A549 (cell line): ENCODE measurements at regions not wholly inside any gene's neighbourhood (a gene's known extent, or its start where the extent isn't known, plus 50 kb on each side); places are given as distances from the start of the nearest gene placed in this dataset.

ENCODE experiments used
- CBX2 ChIP-seq: fragments of 200-600 bp; sonication (generic); IDR thresholded peaks from 2 replicates; pipeline ENCODE4 v1.6.1; 2016; ENCODE audit warnings: low read depth, mild to moderate bottlenecking, borderline replicate concordance
- CEBPB ChIP-seq, 2 experiments: fragments of >200 bp in 1 of 2; sonication (Bioruptor Twin) in 1 of 2; formaldehyde crosslinking in 1 of 2; IDR thresholded peaks; 2 replicates each; pipeline ENCODE4 v1.6.1; 2012 to 2016
- CTCF ChIP-seq: fragments of >200 bp; sonication (Bioruptor Twin); formaldehyde crosslinking; IDR thresholded peaks from 3 replicates; pipeline ENCODE4 v1.5.1; 2016
- EP300 ChIP-seq, 2 experiments: fragments of >200 bp; sonication (Bioruptor Twin); formaldehyde crosslinking; IDR thresholded peaks; 2 replicates in 1 of 2; 3 replicates in 1 of 2; pipeline ENCODE4 v1.6.1; 2016 to 2017
- FOSL2 ChIP-seq, 2 experiments: fragments of 450-650 bp in 1 of 2; fragments of >200 bp in 1 of 2; sonication (Bioruptor Twin) in 1 of 2; formaldehyde crosslinking; IDR thresholded peaks; 2 replicates each; pipeline versions ENCODE4 v1.5.0 to v1.6.1; 2016 to 2020; ENCODE audit warnings: mild to moderate bottlenecking in 1 of 2, moderate library complexity in 1 of 2
- HDAC2 ChIP-seq: fragments of 200-600 bp; sonication (generic); IDR thresholded peaks from 2 replicates; pipeline ENCODE4 v1.6.1; 2016
- JUN ChIP-seq, 2 experiments: fragments of >200 bp; sonication (Bioruptor Twin); formaldehyde crosslinking; IDR thresholded peaks; 2 replicates in 1 of 2; 3 replicates in 1 of 2; pipeline ENCODE4 v1.6.1; 2016 to 2017
- NR3C1 ChIP-seq: fragments of >200 bp; sonication (Bioruptor Twin); formaldehyde crosslinking; IDR thresholded peaks from 3 replicates; pipeline ENCODE4 v1.6.1; 2017
- PHF8 ChIP-seq: fragments of 200-600 bp; sonication (generic); IDR thresholded peaks from 2 replicates; pipeline ENCODE4 v1.6.1; 2016; ENCODE audit warnings: low read depth, mild to moderate bottlenecking, antibody characterized with exemption, moderate library complexity, borderline replicate concordance
- USF2 ChIP-seq: fragments of 450-650 bp; IDR thresholded peaks from 2 replicates; pipeline ENCODE4 v1.6.1; 2014; ENCODE audit warnings: antibody characterized with exemption
- TF ChIP-seq, protein P1 (sequence below): IDR thresholded peaks from 2 replicates; pipeline ENCODE4 v1.6.1; 2012

GRCh38 chr5:13519131-13519530 lies 425.4 kb downstream of the DNAH5 start:
- TF ChIP-seq, protein P1, sequence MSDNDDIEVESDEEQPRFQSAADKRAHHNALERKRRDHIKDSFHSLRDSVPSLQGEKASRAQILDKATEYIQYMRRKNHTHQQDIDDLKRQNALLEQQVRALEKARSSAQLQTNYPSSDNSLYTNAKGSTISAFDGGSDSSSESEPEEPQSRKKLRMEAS: no peak
- TF ChIP-seq CTCF (no peak), EP300 (IDR thresholded peaks at IDR 0.05) (no peak), JUN (IDR thresholded peaks at IDR 0.05) (no peak), NR3C1 (no peak), HDAC2 (no peak), USF2 (no peak), CEBPB (IDR thresholded peaks at IDR 0.05) (no peak), CBX2 (no peak), FOSL2 (IDR thresholded peaks at IDR 0.05) (no peak), FOSL2 (CRISPR knock-in tag; IDR thresholded peaks at IDR 0.05) (no peak), PHF8 (no peak)
